ENCODE measurements at regions not wholly inside any gene's neighbourhood (a gene's known extent, or its start where the extent isn't known, plus 50 kb on each side); places are given as distances from the start of the nearest gene placed in this dataset.

- peak; percentile 67 for DNase-seq
Observed at GRCh38 chr4:24067367-24068193, 177.7 kb upstream of the PPARGC1A start.

GRCh38 chr4:24065974-24066373 is 176.1 kb upstream of the PPARGC1A start:
- Histone ChIP-seq H3K36me3 (no peaks in the 10 kb centered on the region), H3K4me3 (no peak overlapping the region), H3K27me3 (no peaks in the 10 kb centered on the region), H3K9me3 (no peaks in the 10 kb centered on the region)
- DNase-seq: no peak

More at GRCh38 chr4:24067367-24068193, 177.7 kb upstream of the PPARGC1A start:
- no peaks in the 10 kb centered on the region for H3K27me3 ChIP-seq
- no peaks in the 10 kb centered on the region for H3K36me3 ChIP-seq
- no peaks in the 10 kb centered on the region for H3K9me3 ChIP-seq
- H3K4me3 ChIP-seq: no peak overlapping the region

- no peaks in the 10 kb centered on the region for H3K9me3 ChIP-seq
Observed at GRCh38 chr4:24063731-24064130, 173.9 kb upstream of the PPARGC1A start.

GRCh38 chr4:24060932-24061331 is 171.1 kb upstream of the PPARGC1A start:
- DNase-seq: no peak
- no peaks in the 10 kb centered on the region for H3K27me3 ChIP-seq
- no peak overlapping the region for H3K4me3 ChIP-seq
- no peaks in the 10 kb centered on the region for H3K9me3 ChIP-seq
- no peaks in the 10 kb centered on the region for H3K36me3 ChIP-seq

More at GRCh38 chr4:24063731-24064130, 173.9 kb upstream of the PPARGC1A start:
- no peaks in the 10 kb centered on the region for H3K27me3 ChIP-seq
- no peaks in the 10 kb centered on the region for H3K36me3 ChIP-seq
- no peak for DNase-seq
- no peak overlapping the region for H3K4me3 ChIP-seq

DNA sequence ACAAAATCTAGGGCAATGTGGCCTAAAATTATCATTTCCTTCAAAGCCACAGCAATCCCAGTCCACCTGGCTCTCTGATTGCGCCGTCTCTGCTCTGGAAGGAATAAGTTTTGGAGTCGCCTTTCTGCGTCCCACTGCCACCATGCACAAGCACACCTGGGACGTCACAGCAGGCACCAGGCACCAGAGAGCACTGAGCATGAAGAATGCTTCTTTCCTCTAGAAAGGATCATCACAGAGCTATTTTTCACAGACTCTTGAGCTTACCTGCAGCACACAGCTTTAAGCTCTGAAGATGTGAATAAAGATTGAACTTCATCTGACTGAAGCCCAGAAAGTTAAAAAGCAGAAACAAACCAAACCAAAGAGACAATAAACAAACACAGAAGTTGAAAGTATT is 170.0 kb upstream of the PPARGC1A start:
- no peaks in the 10 kb centered on the region for H3K27me3 ChIP-seq
- no peak for DNase-seq
- H3K9me3 ChIP-seq: no peaks in the 10 kb centered on the region
- H3K4me3 ChIP-seq: no peak overlapping the region
- no peaks in the 10 kb centered on the region for H3K36me3 ChIP-seq

GRCh38 chr4:24057915-24058559 is 168.2 kb upstream of the PPARGC1A start:
- H3K27me3 ChIP-seq: no peaks in the 10 kb centered on the region
- no peaks in the 10 kb centered on the region for H3K36me3 ChIP-seq
- H3K4me3 ChIP-seq: no peak overlapping the region
- H3K9me3 ChIP-seq: no peaks in the 10 kb centered on the region
- no peak for DNase-seq

GRCh38 chr4:24056289-24056688 is 166.4 kb upstream of the PPARGC1A start:
- Histone ChIP-seq H3K27me3 (no peaks in the 10 kb centered on the region), H3K9me3 (no peaks in the 10 kb centered on the region), H3K4me3 (no peak overlapping the region), H3K36me3 (no peaks in the 10 kb centered on the region)
- DNase-seq: no peak

DNA sequence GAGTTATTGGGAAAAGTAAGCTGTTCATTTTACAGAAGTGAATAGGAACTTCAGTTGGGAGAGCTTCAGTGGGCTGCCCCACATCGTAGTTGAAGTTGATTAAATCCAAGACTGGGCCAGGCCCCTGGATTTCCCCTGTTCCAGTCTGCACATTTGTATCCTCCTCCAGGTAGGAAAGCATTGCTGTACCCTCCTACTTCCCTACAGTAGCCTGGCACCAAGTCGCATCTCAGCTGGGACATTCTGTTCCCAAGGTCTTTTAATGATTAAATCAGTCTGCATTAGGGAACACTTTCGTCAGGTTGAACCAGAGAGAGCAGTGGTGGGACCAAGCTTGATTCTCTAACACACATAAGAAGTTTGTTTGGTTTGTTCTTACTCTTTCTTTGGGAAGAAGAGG is 165.8 kb upstream of the PPARGC1A start:
- H3K36me3 ChIP-seq: no peaks in the 10 kb centered on the region

DNA sequence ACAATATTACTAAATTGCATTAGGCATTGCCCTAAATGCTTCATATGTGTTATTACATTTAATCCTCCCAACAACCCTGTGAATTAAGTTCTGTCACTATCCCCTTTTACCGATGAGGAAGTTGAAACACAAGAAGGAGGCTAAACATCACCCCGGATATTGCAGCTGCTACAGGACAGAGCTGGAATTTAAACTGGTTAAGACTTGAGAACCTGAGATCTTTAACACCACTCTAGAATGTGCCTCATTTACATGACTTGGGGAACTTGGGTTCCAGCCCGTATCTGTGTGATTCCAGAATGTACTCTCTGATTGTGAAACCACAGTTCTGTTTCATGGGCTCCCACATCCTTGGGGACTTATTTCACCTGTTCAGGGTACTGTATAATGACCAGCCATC is 165.1 kb upstream of the PPARGC1A start:
- Histone ChIP-seq H3K4me3 (no peak overlapping the region), H3K36me3 (no peaks in the 10 kb centered on the region), H3K27me3 (no peaks in the 10 kb centered on the region), H3K9me3 (no peaks in the 10 kb centered on the region)
- no peak for DNase-seq

More for the DNA sequence above, 165.8 kb upstream of the PPARGC1A start:
- no peak for DNase-seq
- Histone ChIP-seq H3K9me3 (no peaks in the 10 kb centered on the region), H3K4me3 (no peak overlapping the region), H3K27me3 (no peaks in the 10 kb centered on the region)

DNA sequence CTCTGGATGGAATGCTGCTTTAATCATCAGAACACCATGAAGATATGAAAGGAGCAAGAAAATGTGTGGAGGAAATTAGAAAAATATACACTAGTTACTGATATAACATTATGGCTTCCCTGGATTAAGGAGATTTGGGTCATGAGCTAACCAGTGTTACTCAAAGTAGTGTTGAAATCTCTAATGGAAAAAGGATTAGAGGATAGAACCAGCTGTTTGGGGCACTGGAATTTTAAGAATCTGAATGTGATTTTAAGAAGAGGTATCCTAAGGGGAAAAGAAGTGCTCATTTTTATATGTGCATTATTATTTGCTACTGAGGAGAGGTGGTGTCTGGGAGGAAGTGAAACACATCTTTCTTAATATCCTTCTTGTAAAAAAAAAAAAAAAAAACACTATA is 164.1 kb upstream of the PPARGC1A start:
- Histone ChIP-seq H3K27me3 (no peaks in the 10 kb centered on the region), H3K9me3 (no peaks in the 10 kb centered on the region), H3K36me3 (no peaks in the 10 kb centered on the region), H3K4me3 (no peak overlapping the region)
- DNase-seq: no peak

DNA sequence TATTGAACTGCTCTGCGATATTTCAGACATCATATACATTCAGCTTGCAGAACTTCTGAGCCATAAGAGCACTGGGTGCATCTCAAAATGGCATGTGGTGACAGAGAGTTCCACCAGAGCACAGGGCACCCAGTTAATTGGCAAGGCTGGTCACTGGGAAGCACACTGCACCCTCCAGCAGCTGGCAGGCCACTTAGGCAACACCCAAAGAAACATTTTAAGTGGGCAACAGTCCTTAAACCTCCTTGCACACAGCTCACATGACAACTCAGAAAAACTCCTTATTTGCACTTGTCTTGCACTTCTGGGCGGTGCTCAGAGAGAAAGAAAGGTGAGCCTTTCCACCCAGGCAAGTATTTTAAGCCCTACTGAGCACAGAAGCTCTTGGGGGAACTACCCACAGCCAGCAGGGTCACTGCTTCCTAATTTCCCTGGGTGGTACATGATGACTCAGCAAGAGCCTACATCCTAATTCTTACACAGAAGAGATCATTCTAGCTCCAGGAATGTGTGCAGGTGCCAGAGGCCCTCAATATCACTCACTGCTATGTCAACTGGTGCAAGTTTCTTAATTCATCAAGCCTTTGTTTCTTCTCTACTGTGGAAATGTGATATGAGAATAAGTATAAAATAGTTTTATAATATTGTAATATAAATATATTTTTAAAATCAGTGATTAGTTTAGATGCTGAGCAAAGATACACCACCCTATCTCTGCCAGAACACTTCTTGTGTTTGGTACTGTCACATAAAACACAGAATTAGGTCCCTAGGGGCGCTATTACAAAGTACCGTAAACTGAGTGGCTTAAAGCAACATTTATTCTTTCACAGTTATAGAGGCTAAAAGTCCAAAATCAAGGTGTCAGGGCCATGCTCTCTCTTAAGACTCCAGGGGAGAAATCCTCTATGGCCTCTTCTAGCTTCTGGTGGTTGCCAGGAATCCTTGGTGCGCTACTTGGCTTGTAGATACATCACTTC is 155.1 kb upstream of the PPARGC1A start:
- no peaks in the 10 kb centered on the region for H3K36me3 ChIP-seq
- no peaks in the 10 kb centered on the region for H3K27me3 ChIP-seq
- DNase-seq: no peak
- no peaks in the 10 kb centered on the region for H3K9me3 ChIP-seq
- H3K4me3 ChIP-seq: no peak overlapping the region

- Histone ChIP-seq H3K36me3 (no peaks in the 10 kb centered on the region), H3K27me3 (no peaks in the 10 kb centered on the region), H3K9me3 (no peaks in the 10 kb centered on the region), H3K4me3 (no peak overlapping the region)
- peak; percentile 1 for DNase-seq
Observed at GRCh38 chr4:24042094-24042493, 152.2 kb upstream of the PPARGC1A start.

GRCh38 chr4:24040811-24041210 is 151.0 kb upstream of the PPARGC1A start:
- no peak overlapping the region for H3K4me3 ChIP-seq
- H3K9me3 ChIP-seq: no peaks in the 10 kb centered on the region
- H3K27me3 ChIP-seq: no peaks in the 10 kb centered on the region
- no peak for DNase-seq
- H3K36me3 ChIP-seq: no peaks in the 10 kb centered on the region

DNA sequence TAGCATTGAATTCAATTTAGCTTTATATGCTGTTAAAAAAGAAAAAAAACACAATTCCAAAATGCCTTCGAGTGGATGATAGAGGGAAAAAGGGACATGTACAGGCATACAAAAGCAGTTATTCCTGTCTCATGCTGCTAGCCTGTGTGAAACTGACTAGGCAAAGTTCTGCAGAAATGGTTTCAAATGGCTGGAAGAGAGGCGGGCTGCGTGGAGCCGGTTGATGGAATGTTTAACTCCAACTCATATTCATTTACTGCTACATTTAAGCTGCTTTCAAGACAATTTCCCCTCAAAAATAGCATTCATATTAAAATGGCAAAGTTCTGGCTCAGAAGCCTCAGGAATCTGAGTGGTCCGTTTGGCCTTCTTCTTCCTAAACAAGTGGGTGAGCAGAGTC is 143.8 kb upstream of the PPARGC1A start:
- Histone ChIP-seq H3K36me3 (no peaks in the 10 kb centered on the region), H3K9me3 (no peaks in the 10 kb centered on the region), H3K4me3 (no peak overlapping the region), H3K27me3 (no peaks in the 10 kb centered on the region)
- DNase-seq: no peak

GRCh38 chr4:24032371-24032989 is 142.6 kb upstream of the PPARGC1A start:
- no peak for DNase-seq
- Histone ChIP-seq H3K36me3 (no peaks in the 10 kb centered on the region), H3K4me3 (no peak overlapping the region), H3K27me3 (no peaks in the 10 kb centered on the region), H3K9me3 (no peaks in the 10 kb centered on the region)

DNA sequence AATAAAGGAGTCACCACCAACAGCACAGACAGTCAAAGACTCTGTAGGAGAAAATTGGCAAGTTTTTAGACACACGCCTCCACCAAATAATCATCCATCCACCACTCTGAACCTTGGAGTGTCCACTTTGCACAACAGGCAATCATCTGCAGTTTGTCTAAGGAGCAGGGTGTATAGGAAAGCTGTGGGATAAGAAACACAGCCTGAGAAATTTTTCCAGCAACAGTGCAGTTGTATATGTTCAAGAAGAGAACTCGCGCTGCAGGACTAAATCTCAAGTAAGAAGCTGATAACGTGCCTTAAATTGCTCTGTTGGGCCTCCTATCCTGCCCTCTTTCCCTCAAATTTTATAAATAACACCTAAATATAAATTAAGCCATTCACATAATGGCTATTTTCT is 136.7 kb upstream of the PPARGC1A start:
- H3K9me3 ChIP-seq: no peaks in the 10 kb centered on the region
- H3K36me3 ChIP-seq: no peaks in the 10 kb centered on the region
- no peak for DNase-seq
- no peak overlapping the region for H3K4me3 ChIP-seq
- H3K27me3 ChIP-seq: no peaks in the 10 kb centered on the region

DNA sequence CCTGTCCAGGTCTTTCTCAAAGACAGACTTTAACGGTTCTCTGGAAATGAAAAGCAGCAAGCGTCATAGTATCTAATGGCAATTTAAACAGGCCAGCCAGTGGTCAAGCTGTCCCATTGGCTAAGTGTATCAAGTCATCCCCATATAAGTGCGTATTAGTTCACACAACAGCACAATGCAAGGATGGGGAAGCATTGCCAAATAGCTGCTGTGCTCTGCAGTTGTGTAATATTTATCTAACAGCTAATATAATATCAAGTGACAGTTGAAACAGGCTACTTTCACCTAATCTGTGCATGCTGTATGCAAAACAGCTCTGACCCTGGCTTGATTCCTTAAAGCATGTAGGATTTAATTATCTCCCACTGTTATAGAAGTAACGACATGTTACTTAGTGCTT is 134.8 kb upstream of the PPARGC1A start:
- no peak for DNase-seq
- H3K9me3 ChIP-seq: no peaks in the 10 kb centered on the region

More for the DNA sequence above, 134.8 kb upstream of the PPARGC1A start:
- H3K36me3 ChIP-seq: no peaks in the 10 kb centered on the region
- no peaks in the 10 kb centered on the region for H3K27me3 ChIP-seq
- H3K4me3 ChIP-seq: no peak overlapping the region
